Smooth muscle cell (in vitro differentiated cells): ENCODE measurements at regions not wholly inside any gene's neighbourhood (a gene's known extent, or its start where the extent isn't known, plus 50 kb on each side); places are given as distances from the start of the nearest gene placed in this dataset.

ENCODE experiments used
- DNase-seq: peaks from one replicate; lab custom pipeline; 2025; ENCODE audit not compliant: unreplicated experiment; lab: John Stamatoyannopoulos, UW
- H2AFZ ChIP-seq: fragments of 200-600 bp; sonication (generic); 2 replicates; pipeline ENCODE4 v1.6.0; 2016; ENCODE audit warnings: antibody characterized with exemption, low read depth, mild to moderate bottlenecking
- H3F3A ChIP-seq: fragments of 200-600 bp; sonication (generic); 2 replicates; pipeline ENCODE4 v1.6.0; 2017; ENCODE audit warnings: antibody characterized with exemption, low read depth
- H3K27ac ChIP-seq: fragments of 200-600 bp; sonication (generic); 2 replicates; pipeline ENCODE4 v1.5.1; 2016; ENCODE audit warnings: low read depth, mild to moderate bottlenecking
- H3K27me3 ChIP-seq: fragments of 200-600 bp; sonication (generic); 2 replicates; pipeline ENCODE4 v1.6.1; 2016; ENCODE audit warnings: low read depth, mild to moderate bottlenecking
- H3K36me3 ChIP-seq: fragments of 200-600 bp; sonication (generic); 2 replicates; pipeline ENCODE4 v1.5.1; 2016; ENCODE audit warnings: low read depth
- H3K4me1 ChIP-seq: fragments of 200-600 bp; sonication (generic); 2 replicates; pipeline ENCODE4 v1.5.1; 2016; ENCODE audit warnings: low read depth
- H3K4me2 ChIP-seq: fragments of 200-600 bp; sonication (generic); 2 replicates; pipeline ENCODE4 v1.6.0; 2016; ENCODE audit warnings: mild to moderate bottlenecking
- H3K4me3 ChIP-seq: fragments of 200-600 bp; sonication (generic); 2 replicates; pipeline ENCODE4 v1.5.1; 2016; ENCODE audit warnings: mild to moderate bottlenecking
- H3K79me2 ChIP-seq: fragments of 200-600 bp; sonication (generic); 2 replicates; pipeline ENCODE4 v1.6.0; 2016; ENCODE audit warnings: low read depth, mild to moderate bottlenecking
- H3K9ac ChIP-seq: fragments of 200-600 bp; sonication (generic); 2 replicates; pipeline ENCODE4 v1.6.0; 2016; ENCODE audit warnings: low read depth
- H3K9me3 ChIP-seq: fragments of 200-600 bp; sonication (generic); replicated peaks from 2 replicates; pipeline ENCODE4 v1.5.1; 2016; ENCODE audit warnings: low read depth
- H4K20me1 ChIP-seq: fragments of 200-600 bp; sonication (generic); 2 replicates; pipeline ENCODE4 v1.6.0; 2016; ENCODE audit warnings: low read depth
- WGBS: methylation state at CpG from one replicate; pipeline ENCODE4 v1.1.7; 2016; ENCODE audit warnings: low lambda C conversion rate; 5-methylcytosine and 5-hydroxymethylcytosine counted together
- TF ChIP-seq, protein P1 (sequence below): fragments of 200-600 bp; sonication (generic); IDR thresholded peaks from 2 replicates; pipeline ENCODE4 v1.5.1; 2017; ENCODE audit warnings: borderline replicate concordance, mild to moderate bottlenecking, antibody characterized with exemption; ENCODE audit not compliant: insufficient read depth, poor library complexity, severe bottlenecking

- Histone ChIP-seq H3K9me3 (no peaks in the 10 kb centered on the region), H4K20me1 (no peaks in the 10 kb centered on the region), H3F3A (no peaks in the 10 kb centered on the region), H3K27ac (no peak overlapping the region), H3K9ac (no peak overlapping the region), H3K4me1 (no peaks in the 10 kb centered on the region), H3K79me2 (no peaks in the 10 kb centered on the region), H3K4me3 (no peak overlapping the region), H3K4me2 (no peak overlapping the region), H2AFZ (no peak overlapping the region), H3K27me3 (no peaks in the 10 kb centered on the region), H3K36me3 (no peaks in the 10 kb centered on the region)
- TF ChIP-seq, protein P1, sequence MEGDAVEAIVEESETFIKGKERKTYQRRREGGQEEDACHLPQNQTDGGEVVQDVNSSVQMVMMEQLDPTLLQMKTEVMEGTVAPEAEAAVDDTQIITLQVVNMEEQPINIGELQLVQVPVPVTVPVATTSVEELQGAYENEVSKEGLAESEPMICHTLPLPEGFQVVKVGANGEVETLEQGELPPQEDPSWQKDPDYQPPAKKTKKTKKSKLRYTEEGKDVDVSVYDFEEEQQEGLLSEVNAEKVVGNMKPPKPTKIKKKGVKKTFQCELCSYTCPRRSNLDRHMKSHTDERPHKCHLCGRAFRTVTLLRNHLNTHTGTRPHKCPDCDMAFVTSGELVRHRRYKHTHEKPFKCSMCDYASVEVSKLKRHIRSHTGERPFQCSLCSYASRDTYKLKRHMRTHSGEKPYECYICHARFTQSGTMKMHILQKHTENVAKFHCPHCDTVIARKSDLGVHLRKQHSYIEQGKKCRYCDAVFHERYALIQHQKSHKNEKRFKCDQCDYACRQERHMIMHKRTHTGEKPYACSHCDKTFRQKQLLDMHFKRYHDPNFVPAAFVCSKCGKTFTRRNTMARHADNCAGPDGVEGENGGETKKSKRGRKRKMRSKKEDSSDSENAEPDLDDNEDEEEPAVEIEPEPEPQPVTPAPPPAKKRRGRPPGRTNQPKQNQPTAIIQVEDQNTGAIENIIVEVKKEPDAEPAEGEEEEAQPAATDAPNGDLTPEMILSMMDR = no peak
- WGBS = 93% methylated on average over 4 of the region's 4 CpGs
- no peak for DNase-seq
Observed at GRCh38 chr15:46589088-46589487, 954.3 kb downstream of the SQOR start.

GRCh38 chr15:46591462-46591861 is 956.6 kb downstream of the SQOR start:
- 81% methylated on average over 4 of the region's 4 CpGs for WGBS
- H3K4me2 ChIP-seq = no peak overlapping the region
- H3F3A ChIP-seq = no peaks in the 10 kb centered on the region
- H2AFZ ChIP-seq = no peak overlapping the region
- H3K4me1 ChIP-seq = no peaks in the 10 kb centered on the region
- no peaks in the 10 kb centered on the region for H3K9me3 ChIP-seq
- no peaks in the 10 kb centered on the region for H3K36me3 ChIP-seq
- H3K27ac ChIP-seq = no peak overlapping the region
- no peaks in the 10 kb centered on the region for H4K20me1 ChIP-seq
- no peak overlapping the region for H3K9ac ChIP-seq
- no peaks in the 10 kb centered on the region for H3K27me3 ChIP-seq
- H3K79me2 ChIP-seq = no peaks in the 10 kb centered on the region
- DNase-seq = no peak
- TF ChIP-seq, protein P1 = no peak
- no peak overlapping the region for H3K4me3 ChIP-seq

GRCh38 chr15:46595016-46595415 is 960.2 kb downstream of the SQOR start:
- Histone ChIP-seq H3K36me3 (no peaks in the 10 kb centered on the region), H3K4me1 (no peaks in the 10 kb centered on the region), H3K9ac (no peak overlapping the region), H3K27ac (no peak overlapping the region), H3F3A (no peaks in the 10 kb centered on the region), H3K4me3 (no peak overlapping the region), H2AFZ (no peak overlapping the region), H3K27me3 (no peaks in the 10 kb centered on the region), H3K9me3 (no peaks in the 10 kb centered on the region), H4K20me1 (no peaks in the 10 kb centered on the region), H3K4me2 (no peak overlapping the region), H3K79me2 (no peaks in the 10 kb centered on the region)
- TF ChIP-seq, protein P1 = no peak
- DNase-seq = no peak
- 62% methylated on average over 3 of the region's 3 CpGs for WGBS

GRCh38 chr15:46607077-46607476 is 972.2 kb downstream of the SQOR start:
- Histone ChIP-seq H2AFZ (no peak overlapping the region), H3K27me3 (no peaks in the 10 kb centered on the region), H3K9me3 (no peaks in the 10 kb centered on the region), H3K9ac (no peak overlapping the region), H3K4me3 (no peak overlapping the region), H4K20me1 (no peaks in the 10 kb centered on the region), H3K4me2 (no peak overlapping the region), H3F3A (no peaks in the 10 kb centered on the region), H3K4me1 (no peaks in the 10 kb centered on the region), H3K36me3 (no peaks in the 10 kb centered on the region), H3K27ac (no peak overlapping the region), H3K79me2 (no peaks in the 10 kb centered on the region)
- 83% methylated on average over 3 of the region's 3 CpGs for WGBS
- TF ChIP-seq, protein P1 = no peak
- no peak for DNase-seq
